ENCODE measurements at regions not wholly inside any gene's neighbourhood (a gene's known extent, or its start where the extent isn't known, plus 50 kb on each side); places are given as distances from the start of the nearest gene placed in this dataset.

GRCh38 chr5:136526791-136527190 lies 161.4 kb upstream of the TRPC7 start:
- DNase-seq: no peak

DNA sequence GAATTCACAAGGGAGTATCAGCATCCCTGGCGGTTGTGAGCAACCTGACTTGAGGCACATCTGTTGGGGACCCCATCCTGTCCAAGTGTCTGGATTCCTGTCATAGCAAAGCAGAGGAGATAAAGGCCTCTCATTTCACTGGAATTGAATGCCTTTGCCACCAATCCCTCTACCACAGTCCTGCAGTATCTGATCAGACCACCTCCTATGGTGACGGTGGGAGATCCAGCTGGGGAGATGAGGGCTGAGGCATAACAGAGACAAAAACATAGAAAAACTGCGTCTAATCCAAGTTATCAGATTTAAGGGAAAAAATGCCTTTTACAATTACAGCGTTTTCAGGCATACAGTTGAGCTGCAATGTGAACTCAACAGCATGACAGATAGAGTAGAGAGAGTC lies 160.7 kb upstream of the TRPC7 start:
- no peak for DNase-seq

DNA sequence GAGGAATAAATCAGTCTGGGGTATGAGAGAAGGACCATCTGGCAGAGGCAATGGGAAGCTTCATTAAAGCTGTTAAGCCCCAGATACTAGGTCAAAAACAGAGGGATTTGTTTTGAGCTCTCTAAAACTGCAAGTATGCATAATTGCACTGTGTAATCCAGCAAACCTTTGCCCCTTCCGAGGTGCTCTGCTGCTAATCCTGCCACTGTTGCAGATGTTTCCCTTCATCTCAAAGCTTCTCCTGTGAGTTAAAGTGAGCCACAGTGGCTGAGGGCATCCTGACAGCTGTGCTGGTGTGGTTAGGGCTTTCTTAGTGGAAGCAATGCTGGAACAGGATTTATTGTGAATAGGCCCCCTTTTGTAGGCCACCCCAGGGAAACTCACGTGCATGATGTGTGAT lies 160.3 kb upstream of the TRPC7 start:
- DNase-seq: no peak

GRCh38 chr5:136522217-136522956 lies 157.0 kb upstream of the TRPC7 start:
- no peak for DNase-seq

GRCh38 chr5:136521696-136522095 lies 156.4 kb upstream of the TRPC7 start:
- DNase-seq: no peak

DNA sequence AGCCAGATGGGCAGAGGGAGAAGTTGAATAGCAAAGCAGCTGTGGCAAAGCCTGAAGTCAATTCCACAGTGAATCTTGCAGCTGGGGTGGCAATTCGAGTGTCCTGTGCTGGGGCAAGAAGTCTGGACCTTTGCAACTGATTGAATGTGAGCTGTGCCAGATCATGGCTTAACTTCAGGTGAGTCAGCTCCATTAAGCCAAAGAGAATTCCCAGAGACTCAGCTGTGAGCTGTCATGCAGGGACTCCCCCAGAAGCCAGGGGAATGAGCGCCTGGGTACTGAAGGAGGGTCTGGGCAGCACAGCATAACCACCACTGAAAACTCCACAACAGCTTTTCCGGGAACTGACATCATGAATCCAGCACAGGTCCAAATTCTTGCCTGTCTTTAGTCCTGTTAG lies 153.5 kb upstream of the TRPC7 start:
- DNase-seq: no peak

GRCh38 chr5:136518174-136518573 lies 152.8 kb upstream of the TRPC7 start:
- no peak for DNase-seq

- DNase-seq: no peak
Measured at GRCh38 chr5:136517755-136518154, 152.4 kb upstream of the TRPC7 start.

- DNase-seq: no peak
Measured at GRCh38 chr5:136516637-136517036, 151.3 kb upstream of the TRPC7 start.

- DNase-seq: no peak
Measured at GRCh38 chr5:136513430-136513829, 148.1 kb upstream of the TRPC7 start.

GRCh38 chr5:136511046-136511445 lies 145.7 kb upstream of the TRPC7 start:
- DNase-seq: no peak

DNA sequence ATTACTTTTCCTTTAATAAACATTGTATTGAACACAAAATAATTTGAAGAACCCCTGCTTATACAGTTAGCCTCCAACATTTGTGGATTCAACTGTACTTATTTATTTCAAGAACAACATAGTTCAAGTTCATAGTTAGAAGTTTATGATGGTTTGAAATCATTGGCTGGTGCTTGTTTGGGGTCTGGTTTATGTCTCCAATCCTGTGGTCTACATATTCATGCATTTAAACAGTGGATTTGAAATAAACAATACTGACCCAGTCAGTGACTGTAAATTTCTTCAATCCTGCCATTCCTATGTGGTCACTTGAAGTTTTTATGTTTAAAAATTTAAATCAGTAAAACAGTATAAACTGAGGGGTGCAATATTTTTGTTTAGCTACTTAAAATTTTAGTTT lies 145.1 kb upstream of the TRPC7 start:
- DNase-seq: no peak

DNA sequence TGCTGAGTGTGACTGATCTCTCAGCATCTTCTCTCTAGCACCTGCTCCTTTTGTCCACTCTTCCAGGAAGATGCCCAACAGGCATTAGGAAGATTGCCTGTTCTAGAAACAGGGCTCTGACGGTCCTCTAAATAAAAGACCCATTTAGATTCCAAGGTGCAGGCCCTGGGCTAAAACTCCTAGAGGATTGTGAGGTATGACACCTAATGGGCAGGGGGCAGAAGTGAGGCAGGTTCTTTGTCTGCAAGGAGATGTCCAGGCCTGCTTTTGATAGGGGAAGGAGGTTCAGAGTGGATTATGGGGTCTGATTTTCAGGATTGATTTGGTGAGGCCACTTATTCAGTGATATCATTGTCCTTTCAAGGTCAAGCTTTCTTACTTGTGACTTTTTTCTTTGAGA lies 140.8 kb upstream of the TRPC7 start:
- no peak for DNase-seq

DNA sequence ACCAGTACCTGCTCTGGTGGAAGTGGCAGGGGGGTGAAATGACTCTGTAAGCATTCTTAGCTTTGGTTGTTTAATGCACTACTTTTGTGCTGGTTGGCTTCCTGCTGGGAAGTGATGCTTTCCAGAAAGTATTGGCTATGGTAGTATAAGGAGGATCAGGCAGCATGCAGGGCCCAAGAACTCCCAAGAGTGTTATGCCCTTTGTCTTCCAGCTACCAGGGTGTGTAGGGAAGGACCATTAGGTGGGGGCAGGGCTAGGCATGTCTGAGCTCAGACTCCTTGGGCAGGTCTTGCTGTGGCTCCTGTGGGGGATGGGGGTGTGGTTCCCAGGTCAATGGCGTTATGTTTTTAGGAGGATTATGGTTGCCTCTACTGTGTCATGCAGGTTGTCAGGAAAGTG lies 135.8 kb upstream of the TRPC7 start:
- no peak for DNase-seq

DNA sequence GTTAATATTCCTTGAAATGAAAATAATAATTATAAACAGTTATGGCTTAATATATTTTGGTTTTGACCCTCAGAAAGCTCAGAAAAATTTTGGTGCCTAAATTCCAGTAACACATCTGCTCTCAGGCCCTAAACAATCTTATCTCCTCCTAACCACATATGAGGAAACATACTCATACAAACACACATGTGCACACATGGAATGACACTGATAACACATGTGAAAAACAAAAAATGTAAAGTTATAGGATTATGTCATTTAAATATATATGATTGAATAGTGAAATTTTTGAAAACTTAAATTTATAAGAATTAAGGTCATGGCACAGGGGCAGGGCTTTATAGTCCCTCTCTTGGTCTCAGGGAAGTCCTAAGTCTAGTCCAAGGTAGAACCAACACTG lies 127.2 kb upstream of the TRPC7 start:
- no peak for DNase-seq

DNA sequence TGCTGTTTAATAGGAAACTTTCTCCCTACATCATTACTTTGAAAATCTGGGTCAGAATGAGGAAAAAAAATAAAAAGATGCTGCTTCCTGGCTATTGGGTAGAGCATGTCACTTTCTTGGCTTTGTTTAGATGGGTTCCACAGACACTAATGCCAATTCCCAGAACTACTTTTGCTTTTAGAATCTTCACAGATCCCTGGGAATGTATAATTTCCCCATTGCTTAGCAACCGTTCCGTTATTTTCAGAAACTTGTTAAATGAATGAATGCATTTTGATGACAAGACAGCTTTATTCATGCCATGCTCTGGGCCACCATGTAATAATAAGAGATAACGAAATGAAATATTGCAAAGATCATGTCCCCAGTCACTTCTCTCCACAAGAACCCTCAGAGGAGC lies 126.5 kb upstream of the TRPC7 start:
- DNase-seq: no peak

- DNase-seq: no peak
Measured at GRCh38 chr5:136484808-136485325, 119.5 kb upstream of the TRPC7 start.

DNA sequence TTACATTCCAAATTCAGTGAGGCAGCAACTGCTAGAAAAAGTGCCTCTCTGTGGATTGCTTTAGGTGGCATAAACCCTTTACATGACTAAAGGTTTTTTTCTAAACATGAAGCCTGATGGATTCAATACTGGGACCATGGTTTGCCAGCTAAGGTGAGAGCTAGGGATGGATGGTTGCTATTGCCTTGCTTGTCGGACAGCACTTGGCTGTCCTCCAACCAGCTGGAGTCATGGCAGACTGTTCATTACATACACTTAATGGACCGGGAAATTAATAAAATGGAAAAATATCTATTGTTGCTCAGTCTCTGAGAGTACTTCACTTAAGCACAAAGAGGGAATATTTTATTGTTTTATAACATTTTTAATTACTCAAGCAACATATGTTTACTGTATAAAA lies 116.9 kb upstream of the TRPC7 start:
- DNase-seq: no peak

GRCh38 chr5:136474466-136474865 lies 109.1 kb upstream of the TRPC7 start:
- DNase-seq: no peak

DNA sequence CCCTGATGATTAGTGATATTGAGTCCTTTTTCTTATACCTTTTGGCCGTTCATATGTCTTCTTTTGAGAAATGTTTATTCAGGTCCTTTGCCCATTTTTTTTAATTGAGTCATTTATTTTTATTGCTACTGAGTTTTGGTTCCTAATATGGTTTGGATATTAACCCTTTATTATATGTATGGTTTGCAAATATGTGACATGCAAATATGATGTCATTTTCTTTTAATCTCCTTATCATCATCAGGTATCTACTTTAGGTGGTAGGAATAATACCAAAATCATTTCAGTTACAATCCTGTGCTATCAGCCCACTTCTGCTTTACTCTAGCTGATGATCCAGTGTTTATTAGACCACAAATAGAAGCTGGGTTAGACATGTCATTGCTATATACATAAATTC lies 102.3 kb upstream of the TRPC7 start:
- DNase-seq: no peak

- no peak for DNase-seq
Measured at GRCh38 chr5:136466041-136466415, 100.7 kb upstream of the TRPC7 start.

DNA sequence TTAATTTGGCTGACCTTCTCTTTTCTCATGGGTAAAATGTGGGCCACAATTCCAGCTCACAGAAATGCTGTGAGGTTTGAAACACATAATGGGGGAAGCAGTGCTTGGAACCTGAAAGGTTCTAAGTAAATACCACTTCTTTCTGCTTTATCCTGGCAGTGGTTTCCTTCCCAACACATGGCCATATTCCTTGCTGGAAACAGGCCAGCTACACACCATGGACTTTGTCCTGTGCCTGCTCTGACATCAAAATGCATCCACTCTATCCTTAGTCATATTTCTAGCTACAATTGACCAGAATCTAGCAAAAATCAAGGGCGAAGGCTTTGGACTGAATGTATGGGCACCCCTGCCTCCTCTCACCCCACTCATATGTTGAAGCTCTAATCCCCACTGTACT lies 93.1 kb upstream of the TRPC7 start:
- no peak for DNase-seq

DNA sequence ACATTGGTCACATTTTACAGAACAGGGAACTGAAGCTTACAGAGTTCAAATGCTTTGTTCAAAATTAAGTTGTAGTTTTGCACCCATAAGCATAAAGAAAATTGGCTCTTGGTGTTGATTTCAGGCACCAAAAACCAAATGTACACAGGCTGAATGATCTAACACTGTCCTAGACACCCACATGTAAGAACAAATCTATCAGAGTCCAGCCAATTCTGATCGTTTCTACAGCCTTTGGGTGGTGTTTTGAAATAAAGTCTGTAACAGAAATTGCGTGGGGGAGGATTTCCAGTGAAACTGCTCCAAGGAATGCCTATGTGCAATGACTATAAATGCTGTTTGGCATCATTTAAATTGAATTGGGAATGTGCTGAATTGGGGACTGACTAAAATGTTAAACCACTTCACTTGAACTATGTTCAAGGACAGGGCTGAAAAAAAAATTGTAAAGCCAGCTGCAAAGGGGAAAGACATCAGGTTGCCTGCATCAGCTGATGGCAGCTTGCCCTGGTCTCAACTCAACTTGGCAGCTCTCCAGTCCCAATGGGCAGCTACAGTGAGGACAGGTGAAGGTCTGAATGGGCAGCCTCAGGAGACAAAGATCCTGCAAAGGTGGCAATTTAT lies 92.2 kb upstream of the TRPC7 start:
- DNase-seq: no peak

DNA sequence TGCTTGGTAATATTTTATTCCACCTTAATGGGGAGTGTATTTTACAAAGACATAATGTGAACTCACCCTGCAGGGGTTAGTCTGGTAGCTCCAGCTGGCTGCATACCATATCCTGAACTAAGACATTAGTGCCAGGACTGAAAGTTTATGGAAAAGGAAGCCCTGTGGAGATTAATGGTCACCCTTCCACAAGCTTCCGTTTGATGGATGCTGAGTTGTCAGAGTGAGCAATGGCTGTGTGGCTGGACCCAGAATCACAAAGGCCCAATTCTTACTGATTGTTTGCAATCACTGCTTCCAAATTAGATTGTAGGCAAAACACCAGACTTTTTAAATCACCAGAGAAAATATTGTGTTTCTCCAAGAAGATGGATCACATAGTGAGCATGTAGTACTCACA lies 90.1 kb upstream of the TRPC7 start:
- DNase-seq: no peak

Measured in AML-193 (cell line).